ENCODE measurements at regions not wholly inside any gene's neighbourhood (a gene's known extent, or its start where the extent isn't known, plus 50 kb on each side); places are given as distances from the start of the nearest gene placed in this dataset.
"Not testable (repeated sequence)": the region's sequence is repeated elsewhere in the genome, so short reads cannot be mapped to it uniquely, and the experiment has no call there.

- DNase-seq: no peak
Observed at GRCh38 chr1:208977638-208978256, 605.8 kb upstream of the CAMK1G start.

GRCh38 chr1:208979776-208980175 lies 603.7 kb upstream of the CAMK1G start:
- DNase-seq: no peak

GRCh38 chr1:208980605-208981004 lies 602.9 kb upstream of the CAMK1G start:
- no peak for DNase-seq

- no peak for DNase-seq
Observed at GRCh38 chr1:208985231-208985630, 598.3 kb upstream of the CAMK1G start.

GRCh38 chr1:208988811-208989222 lies 594.7 kb upstream of the CAMK1G start:
- DNase-seq: peak; percentile 58

- no peak for DNase-seq
Observed at GRCh38 chr1:208990456-208990855, 593.1 kb upstream of the CAMK1G start.

GRCh38 chr1:208997053-208997452 lies 586.5 kb upstream of the CAMK1G start:
- not testable (repeated sequence) for DNase-seq

- no peak for DNase-seq
Observed at GRCh38 chr1:208997726-208998312, 585.7 kb upstream of the CAMK1G start.

- no peak for DNase-seq
Observed at GRCh38 chr1:209008586-209008985, 574.9 kb upstream of the CAMK1G start.

- DNase-seq: no peak
Observed at GRCh38 chr1:209010475-209011230, 572.9 kb upstream of the CAMK1G start.

GRCh38 chr1:209012443-209013196 lies 570.9 kb upstream of the CAMK1G start:
- DNase-seq: no peak

GRCh38 chr1:209015092-209015491 lies 568.4 kb upstream of the CAMK1G start:
- DNase-seq: no peak

- no peak for DNase-seq
Observed at GRCh38 chr1:209021622-209022021, 561.9 kb upstream of the CAMK1G start.

- no peak for DNase-seq
Observed at GRCh38 chr1:209023790-209024189, 559.7 kb upstream of the CAMK1G start.

GRCh38 chr1:209029737-209030136 lies 553.8 kb upstream of the CAMK1G start:
- DNase-seq: no peak

GRCh38 chr1:209030454-209031167 lies 552.9 kb upstream of the CAMK1G start:
- no peak for DNase-seq

- no peak for DNase-seq
Observed at GRCh38 chr1:209037064-209037463, 546.5 kb upstream of the CAMK1G start.

- no peak for DNase-seq
Observed at GRCh38 chr1:209038316-209038715, 545.2 kb upstream of the CAMK1G start.

- no peak for DNase-seq
Observed at GRCh38 chr1:209038735-209039134, 544.8 kb upstream of the CAMK1G start.

- DNase-seq: no peak
Observed at GRCh38 chr1:209040351-209040750, 543.2 kb upstream of the CAMK1G start.

GRCh38 chr1:209041927-209042326 lies 541.6 kb upstream of the CAMK1G start:
- DNase-seq: peak; percentile 6

GRCh38 chr1:209042413-209042812 lies 541.1 kb upstream of the CAMK1G start:
- DNase-seq: no peak
